Renal cortical epithelial cell (primary cell): ENCODE measurements at regions not wholly inside any gene's neighbourhood (a gene's known extent, or its start where the extent isn't known, plus 50 kb on each side); places are given as distances from the start of the nearest gene placed in this dataset.
A peak's percentile ranks its signal among the peaks of the same experiment; 100 is the strongest.
"Not testable (repeated sequence)": the region's sequence is repeated elsewhere in the genome, so short reads cannot be mapped to it uniquely, and the experiment has no call there.

Experiments
- DNase-seq: peaks from one replicate; pipeline ENCODE4 v3.0.0-alpha.2; 2011; ENCODE audit warnings: low read depth

GRCh38 chr5:118377420-118377819 is 610.9 kb downstream of the DTWD2 start:
- DNase-seq: no peak

DNA sequence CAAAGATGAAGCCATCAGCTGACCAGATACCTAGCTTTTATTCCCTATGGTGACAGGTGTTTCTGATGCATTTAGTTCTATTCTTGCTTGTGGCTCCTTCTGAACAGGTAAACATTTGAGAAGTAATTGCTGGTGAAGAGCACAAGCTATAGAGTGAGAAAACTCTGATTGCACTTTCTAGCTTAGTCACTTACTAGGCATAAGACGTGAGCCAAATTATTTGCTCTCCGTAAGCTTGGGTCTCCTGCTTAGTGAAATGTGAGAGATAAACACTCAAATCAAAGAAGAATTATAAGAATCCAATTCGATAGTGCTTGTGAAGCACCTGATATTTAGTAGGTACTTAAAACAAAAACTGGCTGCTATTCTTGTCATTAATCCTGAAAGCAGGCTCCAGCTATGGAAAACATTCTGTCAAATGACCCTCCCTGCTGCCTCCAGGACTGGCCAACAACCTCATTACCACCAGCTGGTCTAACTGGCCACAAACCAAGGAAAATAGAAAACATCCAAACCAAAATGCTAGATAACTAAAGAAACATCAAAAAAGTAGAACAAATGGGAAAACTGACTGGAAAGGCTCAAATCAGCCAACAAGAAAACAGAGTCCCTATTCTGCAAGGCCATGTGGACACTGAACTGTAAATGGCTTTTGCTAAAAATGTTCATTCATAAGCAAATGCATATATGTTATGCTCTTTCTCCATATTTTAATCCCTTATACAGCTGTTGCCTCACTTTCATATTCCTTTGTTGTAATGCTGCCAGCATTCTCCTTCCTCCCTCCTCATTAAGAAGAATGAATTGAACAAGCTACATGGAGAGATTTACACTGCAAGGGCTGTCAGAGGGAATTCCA is 616.1 kb downstream of the DTWD2 start:
- DNase-seq: no peak

DNA sequence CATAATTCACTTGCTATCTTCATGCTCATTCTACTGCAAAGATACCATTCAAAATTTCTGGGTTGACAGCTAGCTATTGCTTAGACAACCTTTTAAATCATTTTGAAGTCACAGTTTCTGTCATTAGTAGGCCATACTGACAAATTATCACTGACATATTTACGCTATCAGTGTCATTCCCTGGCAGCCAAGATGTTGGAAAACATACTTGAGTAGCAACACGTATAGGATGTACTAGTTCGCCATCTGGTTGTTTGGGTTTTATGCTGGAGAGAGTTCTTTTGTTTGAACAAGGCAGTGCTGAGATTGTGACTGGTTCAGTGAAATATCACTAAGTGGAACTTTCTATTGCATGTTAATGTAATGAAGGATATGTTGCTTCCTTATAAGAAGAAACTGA is 621.9 kb downstream of the DTWD2 start:
- DNase-seq: no peak

- no peak for DNase-seq
These were observed 622.6 kb downstream of the DTWD2 start for GRCh38 chr5:118365718-118366117.

DNA sequence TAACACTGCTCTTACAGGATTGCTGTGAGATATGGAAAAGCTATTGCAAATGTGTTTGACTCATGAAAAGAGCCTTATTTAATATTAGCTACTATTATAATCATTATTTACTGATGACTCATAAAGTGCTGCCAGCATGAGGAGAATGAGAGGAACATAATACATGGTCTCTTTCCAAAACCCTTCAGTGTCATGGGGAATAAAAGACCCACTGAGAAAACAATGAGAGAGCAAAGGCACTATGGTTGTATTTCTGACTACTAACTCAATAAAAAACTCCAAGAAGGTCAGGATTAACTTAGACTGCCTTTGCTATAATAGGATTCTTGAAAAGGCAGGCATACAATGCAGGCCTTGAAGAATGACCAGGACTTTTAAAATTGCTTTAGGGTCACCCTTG is 633.5 kb downstream of the DTWD2 start:
- peak; percentile 2 for DNase-seq

DNA sequence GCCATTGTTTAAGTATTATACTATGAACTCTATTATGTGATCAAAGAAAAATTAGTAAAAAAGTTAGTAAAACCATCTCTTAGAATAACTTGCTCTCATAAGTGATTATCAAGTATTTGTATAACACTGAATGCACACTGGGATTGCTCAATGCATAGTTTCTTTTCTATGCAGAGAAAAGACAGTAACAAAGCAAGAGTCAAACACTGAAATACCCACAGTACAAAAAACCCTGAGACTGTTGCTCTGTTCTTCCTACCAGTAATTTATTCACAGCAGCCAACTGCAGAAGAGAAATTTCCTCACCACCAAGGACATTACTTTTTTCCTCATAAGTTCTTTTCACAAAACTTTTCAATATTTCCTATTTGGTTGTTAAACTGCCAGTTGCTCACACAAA is 634.4 kb downstream of the DTWD2 start:
- DNase-seq: no peak

GRCh38 chr5:118336468-118336867 is 651.9 kb downstream of the DTWD2 start:
- DNase-seq: no peak

GRCh38 chr5:118327389-118327788 is 661.0 kb downstream of the DTWD2 start:
- DNase-seq: no peak

DNA sequence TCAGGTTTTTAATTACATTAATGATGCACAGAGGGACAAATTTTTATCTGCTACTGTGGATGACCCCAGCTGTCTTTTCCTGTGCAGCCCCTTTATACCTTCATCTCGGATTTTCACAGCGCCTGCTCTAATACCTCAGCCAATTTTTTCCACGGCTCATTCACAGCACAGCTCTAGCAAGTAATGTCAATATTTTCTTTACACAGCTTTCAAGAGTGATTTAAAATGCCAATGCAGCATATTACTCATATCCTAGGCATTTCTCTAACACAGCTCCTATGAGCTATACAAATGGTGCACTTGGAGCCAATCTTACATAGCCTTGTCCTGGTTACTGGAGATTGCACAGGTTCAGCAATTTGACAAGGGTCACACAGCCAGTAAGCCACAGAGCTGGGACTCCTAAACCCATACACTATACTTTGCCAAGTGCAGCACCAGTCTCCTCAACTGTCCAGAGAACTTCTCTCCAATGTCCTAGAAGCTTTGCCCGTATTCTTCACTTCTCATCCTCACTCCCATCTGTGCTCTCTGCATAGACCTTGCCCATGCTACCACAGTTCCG is 661.8 kb downstream of the DTWD2 start:
- DNase-seq: peak; percentile 82

DNA sequence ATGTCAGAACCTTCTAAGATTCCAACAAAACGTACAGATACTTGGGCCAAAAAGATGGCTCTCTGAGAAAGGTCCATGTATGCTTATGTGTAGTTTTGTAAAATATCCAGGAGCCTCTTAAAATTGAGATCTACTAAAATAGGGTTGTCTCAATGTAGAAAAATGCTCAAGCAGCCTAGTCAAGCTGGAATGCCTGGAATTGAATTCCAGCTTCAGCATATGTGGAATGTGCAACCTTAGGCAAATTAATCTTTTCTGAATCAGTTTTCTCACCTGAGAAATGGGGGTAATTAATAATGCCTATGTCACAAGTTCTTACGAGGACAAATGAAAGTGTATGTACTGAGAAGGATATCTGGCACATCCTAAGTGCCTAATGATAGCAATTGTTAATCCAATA is 662.4 kb downstream of the DTWD2 start:
- DNase-seq: peak; percentile 7

DNA sequence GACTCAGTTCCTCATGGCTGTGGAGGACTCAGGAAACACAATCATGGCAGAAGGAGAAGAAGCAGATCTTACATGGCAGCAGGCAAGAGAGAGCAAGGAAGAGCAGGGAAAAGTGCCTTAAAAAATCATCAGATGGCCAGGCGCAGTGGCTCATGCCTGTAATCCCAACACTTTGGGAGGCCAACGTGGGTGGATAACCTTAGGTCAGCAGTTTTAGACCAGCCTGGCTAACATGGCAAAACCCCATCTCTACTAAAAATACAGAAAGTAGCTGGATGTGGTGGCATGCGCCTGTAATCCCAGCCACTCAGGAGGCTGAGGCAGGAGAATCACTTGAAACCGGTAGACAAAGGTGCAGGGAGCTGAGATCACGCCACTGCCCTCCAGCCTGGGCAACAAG is 664.6 kb downstream of the DTWD2 start:
- DNase-seq: not testable (repeated sequence)

- peak; percentile 4 for DNase-seq
These were observed 667.3 kb downstream of the DTWD2 start for GRCh38 chr5:118321081-118321480.

- no peak for DNase-seq
These were observed 668.2 kb downstream of the DTWD2 start for GRCh38 chr5:118320121-118320520.

DNA sequence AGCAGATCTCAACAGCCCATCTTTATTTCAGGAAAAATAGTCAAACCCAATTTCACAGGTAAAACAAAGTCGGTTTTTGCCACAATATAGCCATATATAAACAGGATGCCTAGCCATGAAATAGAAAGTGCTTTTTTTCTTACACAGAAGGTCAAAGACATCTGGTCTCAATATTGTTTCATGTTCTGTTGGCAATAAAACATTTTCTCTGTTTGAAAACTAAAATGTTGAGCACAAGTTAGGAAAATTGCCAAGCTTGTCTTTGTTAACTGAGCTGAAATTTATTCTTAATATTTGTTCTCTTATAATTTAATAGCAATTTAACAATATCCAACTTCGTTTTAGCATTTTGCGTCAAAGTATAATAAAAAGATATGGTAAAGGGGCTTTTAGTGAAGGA is 673.4 kb downstream of the DTWD2 start:
- DNase-seq: no peak

DNA sequence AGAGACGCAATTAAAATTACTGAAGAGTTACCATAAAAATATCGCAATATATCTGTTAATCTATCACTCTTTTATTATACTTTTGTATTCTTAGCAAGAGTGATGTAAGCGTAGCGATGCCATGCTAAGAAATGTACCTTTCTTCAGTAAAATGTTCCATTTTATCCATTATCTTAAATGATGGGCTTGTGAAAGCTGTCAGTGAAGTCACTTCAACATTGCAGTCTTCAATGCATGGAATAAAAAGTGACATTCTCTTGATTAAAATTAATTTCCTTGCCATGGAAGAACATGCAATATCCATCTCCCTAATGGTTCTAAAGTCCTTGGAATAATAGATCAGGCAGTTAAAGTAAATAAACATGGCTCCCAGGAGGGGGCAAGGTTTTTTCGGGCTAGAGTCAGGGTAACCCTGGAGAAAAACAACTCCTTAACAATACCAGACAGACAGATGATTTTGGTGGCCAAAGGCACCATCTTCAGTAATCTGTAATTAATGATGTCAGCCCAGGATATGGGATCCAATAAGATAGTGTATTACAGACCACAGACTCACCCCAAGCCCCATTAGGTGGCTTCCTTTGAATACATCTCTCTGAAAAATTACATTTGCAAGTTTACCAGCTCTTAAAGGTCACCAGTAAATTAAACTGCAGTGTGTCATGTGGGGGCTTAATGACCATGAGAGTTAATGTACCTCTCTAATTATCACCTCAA is 677.1 kb downstream of the DTWD2 start:
- DNase-seq: no peak

DNA sequence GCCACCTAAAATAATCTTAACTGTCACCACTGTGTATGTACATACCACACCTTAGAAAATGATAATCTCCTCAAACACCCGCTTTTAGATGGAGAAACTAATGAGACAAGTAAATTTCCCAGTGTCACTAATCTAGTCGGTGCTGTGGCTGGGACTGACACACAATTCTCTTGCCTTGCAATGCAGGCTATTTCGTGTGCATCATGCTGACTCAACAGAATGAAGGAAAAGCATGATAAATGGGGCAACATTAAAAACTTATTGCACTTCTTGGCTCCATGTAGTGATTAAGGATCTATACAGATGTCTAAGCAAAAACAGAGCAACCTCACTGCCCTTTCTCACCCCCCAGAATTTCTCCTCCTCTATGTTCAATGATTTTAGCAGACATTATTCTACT is 677.9 kb downstream of the DTWD2 start:
- DNase-seq: no peak

DNA sequence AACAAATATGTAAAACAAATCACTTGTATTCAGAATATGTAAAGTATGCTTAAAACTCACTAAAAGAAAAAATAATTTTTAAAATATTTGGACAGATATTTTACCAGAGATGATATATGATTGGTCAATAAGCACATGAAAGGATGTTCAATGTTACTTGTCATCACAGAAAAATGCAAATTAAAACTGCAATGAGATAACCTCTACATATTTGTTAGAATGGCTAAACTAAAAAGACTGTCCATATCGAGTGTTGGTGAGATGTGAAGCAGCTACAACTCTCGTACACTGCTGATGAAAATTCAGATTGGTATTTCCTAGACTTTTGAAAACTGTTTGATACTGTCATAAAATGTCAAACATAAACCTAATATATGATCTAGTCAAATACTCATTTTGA is 685.1 kb downstream of the DTWD2 start:
- no peak for DNase-seq

- no peak for DNase-seq
These were observed 685.6 kb downstream of the DTWD2 start for GRCh38 chr5:118302786-118303185.

GRCh38 chr5:118301696-118302095 is 686.7 kb downstream of the DTWD2 start:
- DNase-seq: peak; percentile 18

- no peak for DNase-seq
These were observed 693.3 kb downstream of the DTWD2 start for GRCh38 chr5:118295045-118295444.

GRCh38 chr5:118293378-118293777 is 695.0 kb downstream of the DTWD2 start:
- no peak for DNase-seq

GRCh38 chr5:118290204-118290603 is 698.1 kb downstream of the DTWD2 start:
- DNase-seq: no peak

DNA sequence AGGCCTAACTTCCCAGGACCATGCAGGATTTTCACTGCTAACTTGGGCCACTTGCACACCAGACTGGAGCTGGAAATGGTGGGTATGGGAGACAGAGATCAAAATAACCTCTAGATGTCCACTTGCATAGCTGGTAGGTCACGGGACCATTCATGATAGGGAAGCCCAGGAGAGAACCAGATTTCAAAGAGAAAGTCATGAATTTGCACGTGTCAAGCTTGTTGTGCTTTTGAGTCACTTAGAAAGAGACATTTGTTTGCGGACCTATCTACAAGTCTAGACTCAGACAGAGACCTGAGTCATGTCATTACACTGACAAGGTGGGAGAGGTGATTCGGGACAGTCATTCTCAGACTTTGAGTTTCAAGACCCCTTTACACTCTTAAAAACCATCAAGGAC is 704.1 kb downstream of the DTWD2 start:
- not testable (repeated sequence) for DNase-seq
